ENCODE measurements at regions not wholly inside any gene's neighbourhood (a gene's known extent, or its start where the extent isn't known, plus 50 kb on each side); places are given as distances from the start of the nearest gene placed in this dataset.
"Not testable (repeated sequence)": the region's sequence is repeated elsewhere in the genome, so short reads cannot be mapped to it uniquely, and the experiment has no call there.

DNA sequence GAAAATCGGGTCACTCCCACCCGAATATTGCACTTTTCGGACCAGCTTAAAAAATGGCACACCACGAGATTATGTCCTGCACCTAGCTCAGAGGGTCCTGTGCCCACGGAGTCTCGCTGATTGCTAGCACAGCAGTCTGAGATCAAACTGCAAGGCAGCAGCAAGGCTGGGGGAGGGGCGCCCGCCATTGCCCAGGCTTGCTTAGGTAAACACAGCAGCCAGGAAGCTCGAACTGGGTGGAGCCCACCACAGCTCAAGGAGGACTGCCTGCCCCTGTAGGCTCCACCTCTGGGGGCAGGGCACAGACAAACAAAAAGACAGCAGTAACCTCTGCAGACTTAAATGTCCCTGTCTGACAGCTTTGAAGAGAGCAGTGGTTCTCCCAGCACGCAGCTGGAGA is 405.3 kb downstream of the PTH2R start:
- not testable (repeated sequence) for DNase-seq

DNA sequence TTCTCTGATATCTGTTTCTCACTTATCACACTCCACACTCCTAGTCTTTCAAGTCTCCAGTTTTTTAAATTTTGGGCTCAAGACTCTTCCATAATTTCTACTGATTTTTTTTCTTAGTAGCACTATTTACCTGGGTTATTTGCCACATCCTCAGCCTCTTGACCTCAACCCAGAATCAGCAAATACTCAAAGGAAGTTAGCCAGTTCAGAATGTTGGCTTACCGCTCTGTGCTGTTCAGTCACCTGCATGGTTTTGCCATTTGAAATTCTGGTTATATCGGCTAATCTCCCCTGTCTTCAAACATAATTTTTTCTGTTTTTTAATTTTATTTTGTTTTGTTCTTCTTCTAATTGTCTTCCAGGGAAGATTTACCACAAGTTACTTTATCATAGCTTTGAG is 412.6 kb downstream of the PTH2R start:
- no peak for DNase-seq

DNA sequence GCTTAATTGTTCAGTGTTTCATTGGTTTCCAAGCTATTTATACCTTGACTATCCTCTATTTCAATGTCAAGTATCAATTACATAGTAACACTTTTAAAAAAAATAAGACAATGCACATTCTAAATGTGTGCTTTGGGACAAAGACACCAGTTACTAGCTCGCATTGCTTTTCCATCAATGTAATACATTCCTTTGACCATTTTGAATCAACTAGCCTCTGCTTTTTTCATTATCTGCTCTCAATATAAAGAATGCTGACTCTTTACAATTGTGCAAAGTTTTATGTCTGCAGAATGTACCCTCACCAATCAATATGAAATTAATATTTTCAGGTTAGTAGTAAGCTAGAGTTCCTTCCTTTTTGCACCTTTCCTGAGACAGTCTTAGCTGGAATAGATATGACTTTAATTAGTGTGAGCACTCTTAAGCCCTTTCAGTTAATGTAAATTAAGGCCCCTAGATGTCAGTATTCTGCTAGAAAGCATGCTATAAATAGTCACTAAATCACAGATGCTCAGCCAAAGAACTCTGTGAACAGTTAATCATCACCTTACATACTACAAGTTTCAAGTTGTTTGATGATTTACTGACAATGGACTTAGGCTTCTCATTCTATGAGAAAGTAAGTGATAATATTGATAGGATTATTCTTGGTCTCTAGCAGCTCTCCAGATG is 413.6 kb downstream of the PTH2R start:
- DNase-seq, result no peak

DNA sequence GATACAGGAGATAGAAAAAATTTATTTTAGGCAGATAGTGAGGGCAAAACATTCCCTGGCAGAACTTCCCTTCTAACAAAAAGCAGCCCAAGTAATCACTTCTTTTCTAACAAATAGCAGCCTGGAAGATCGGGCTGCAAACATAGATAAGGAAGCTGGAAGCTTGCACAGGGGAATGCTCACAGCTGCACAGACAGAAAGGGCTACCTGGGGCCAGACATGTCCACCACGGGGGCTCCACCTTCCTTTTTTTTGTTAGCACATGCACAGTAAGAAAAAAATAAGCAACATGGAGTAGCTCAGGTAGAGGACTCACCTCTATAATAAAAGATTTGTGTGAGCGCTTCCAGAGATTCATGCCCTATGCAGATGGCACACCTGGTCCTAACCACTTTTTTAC is 420.5 kb downstream of the PTH2R start:
- no peak for DNase-seq

DNA sequence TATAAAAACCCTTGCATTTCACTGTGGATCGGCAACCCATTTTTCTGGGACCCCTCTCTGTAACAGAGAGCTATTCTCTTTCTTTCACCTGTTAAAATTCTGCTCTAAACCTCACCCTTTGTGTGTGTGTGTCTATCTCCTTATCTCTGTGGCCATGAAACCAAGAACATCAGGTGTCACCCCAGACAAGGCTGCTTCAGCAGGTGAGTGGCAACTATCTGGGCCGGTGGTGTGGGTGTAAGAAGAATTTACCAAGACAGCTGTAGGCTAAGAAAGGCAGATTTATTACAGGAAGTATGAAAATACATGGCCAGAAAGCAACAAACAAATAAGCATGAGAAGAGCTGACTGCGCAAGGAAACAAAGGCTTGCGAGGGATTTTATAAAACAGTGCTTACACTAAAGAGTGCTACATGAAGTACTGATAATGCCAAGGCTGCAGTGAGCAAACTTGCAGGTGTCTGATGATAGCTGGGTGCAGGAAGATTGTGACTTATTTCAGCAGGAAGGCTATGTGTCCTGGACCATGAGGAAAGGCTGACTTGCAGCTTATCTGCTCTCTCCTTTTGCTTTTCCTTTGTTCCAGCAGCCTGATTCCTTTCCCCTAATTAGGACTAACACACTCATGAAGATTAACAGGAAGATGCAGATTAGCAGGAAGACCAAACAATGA is 421.1 kb downstream of the PTH2R start:
- no peak for DNase-seq

DNA sequence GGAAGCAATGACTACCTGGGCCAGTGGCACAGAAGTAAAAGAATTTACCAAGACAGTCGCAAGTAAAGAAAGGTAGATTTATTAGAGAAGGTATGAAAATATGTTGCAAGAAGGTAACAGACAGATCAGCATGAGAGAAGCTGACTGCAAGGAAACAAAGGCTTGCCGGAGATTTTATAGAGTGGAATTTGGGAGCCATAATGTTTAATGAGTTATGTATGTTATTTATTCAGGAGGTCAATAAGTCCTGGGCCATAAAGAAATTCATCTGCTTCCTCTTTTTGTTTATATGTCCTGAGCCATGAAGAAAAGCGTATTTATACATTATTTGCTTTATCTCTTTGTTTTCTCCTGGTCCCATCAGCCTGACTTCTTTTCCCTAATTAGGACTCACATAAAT is 423.6 kb downstream of the PTH2R start:
- no peak for DNase-seq

DNA sequence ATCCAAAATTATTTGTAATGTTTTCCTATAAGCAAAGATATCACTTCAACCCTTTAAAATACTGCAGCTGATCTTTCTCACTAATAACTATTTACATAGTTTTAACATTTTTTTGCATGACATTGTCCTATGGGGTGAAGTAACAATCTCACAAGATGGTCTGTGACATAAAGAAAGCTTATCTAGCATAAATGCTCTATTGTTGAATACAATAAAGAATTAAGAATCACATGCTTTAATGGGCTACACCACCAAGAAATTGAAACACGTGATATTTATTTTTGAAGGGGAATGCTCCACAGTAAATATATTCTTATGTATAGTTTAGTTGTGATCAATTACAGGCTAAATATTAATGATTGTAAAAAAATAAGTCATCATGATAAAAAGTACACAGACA is 441.1 kb downstream of the PTH2R start:
- DNase-seq, result no peak

DNA sequence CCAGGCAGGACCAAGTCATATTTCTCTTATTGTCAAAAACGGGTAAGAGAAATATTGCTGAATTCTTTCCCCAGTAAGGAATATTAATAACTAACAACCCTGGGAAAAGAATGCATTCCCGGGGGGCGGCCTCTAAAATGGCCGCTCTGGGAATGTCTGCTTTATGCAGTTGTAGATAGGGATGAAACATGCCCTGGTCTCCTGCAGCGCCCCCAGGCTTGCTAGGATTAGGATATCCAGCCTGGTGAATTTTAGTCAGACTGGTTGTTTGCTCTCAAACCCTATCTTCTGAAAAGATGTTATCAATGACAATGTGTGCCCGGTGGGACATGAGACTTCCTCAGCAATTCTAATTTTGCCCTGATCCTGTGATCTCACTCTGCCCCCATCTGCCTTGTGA is 448.1 kb downstream of the PTH2R start:
- no peak for DNase-seq

DNA sequence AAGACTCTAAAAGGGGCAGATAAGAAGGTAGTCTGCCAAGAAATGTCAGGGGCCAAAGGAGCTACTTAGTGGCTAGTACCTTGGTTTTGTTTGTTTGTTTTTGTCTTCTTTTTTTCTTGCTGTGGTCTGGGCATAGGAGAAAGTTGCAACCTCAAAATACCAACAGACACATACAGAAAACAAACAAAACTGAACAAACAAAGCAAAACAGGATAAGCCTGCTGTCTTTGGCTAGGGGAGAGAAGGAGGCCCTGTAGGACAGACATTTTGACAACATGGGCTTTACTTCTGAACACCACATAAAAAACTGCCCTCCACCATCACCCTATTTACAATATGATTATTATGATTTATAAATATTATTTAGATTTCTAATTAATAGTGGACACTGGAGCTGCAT is 460.8 kb downstream of the PTH2R start:
- no peak for DNase-seq

DNA sequence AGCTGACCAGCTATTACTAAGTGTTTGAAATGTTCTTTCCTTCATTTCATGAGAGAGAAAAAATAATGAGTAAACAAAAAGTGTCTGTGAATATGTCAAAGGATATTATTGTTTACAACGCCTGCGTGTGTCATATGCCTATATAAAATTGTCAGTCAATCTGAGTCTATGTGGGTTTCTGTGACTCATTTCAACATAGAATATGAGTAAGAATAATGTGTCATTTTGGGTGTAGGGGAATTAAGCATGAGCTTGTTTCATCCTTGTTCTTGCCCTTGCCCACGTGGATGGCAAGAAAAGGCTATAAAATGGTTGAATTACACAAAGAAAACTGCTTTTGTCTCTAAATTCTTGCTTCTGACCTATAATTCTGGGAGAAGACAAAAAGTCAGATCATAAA is 466.0 kb downstream of the PTH2R start:
- no peak for DNase-seq

DNA sequence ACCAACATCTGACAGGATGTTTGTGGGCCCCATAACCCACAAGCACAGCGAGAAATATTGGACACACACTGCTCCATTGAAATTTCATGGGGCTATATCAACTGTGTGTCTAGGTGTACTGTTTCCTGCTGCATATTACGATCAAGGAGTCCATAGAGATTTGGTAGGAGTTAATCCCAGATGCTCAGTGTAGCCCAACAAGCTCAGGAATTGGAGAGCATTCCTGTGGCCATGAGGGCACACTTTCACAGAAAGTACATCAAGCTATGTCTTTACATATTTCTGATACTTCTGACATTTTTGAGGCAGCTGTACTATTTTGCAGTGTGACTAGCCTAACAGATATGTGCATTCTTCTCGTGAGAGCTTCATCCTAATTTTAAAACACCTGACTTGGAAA is 473.1 kb downstream of the PTH2R start:
- DNase-seq, result no peak

DNA sequence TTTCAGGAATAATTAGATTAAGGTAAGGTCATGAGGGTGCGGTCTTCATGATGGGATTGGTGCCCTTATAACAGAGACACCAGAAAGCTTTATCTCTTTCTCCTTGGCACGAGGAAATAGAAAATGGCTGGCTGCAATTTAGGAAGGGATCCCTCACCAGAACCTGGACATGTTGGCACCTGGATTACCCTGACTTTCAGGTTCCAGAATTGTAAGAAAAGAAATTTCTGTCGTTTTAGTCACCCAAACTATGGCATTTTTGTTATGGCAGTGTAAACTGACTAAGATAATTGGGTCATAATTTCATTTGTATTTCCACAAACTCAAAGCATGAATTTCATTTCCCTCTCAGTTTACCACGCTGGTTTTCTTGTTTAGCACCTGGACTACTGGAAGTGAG is 473.6 kb downstream of the PTH2R start:
- DNase-seq, result no peak

DNA sequence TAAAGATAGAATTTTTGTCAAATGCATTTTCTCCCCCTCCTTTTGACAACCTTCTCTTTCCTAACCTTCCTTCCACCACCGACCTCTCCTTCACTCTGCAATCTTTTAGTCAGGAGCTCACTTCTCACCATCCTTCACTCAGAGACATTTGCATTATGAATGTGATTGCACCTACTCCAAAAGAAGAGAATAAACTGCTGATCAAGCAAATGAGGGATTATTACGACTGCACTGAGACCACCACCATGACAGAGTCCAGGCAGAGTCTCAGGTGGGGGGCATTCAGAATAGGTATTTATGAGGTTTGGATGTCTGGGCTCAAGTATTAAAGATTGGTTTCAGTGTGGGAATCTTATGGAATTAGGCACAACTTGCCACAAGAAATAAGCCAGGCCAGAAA is 483.9 kb downstream of the PTH2R start:
- no peak for DNase-seq

DNA sequence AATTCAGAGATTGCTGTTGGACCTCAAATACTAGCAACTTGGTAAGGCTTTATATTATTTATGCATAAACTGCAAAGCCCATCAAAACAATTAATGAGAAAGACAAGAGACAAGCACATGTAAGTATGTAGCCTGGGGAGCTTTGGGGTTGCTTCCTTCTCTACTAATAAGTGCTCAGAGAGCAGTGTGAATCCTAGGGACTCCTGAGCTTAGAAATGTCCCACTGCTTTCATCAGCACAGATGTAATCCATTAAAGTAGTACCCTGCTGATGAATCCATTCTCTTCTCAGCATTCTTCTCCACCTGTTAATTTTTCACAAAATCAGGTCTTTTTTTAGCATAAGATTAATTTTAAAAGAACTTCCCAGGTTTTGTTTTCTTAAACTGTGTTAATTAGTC is 485.6 kb downstream of the PTH2R start:
- DNase-seq, result no peak

DNA sequence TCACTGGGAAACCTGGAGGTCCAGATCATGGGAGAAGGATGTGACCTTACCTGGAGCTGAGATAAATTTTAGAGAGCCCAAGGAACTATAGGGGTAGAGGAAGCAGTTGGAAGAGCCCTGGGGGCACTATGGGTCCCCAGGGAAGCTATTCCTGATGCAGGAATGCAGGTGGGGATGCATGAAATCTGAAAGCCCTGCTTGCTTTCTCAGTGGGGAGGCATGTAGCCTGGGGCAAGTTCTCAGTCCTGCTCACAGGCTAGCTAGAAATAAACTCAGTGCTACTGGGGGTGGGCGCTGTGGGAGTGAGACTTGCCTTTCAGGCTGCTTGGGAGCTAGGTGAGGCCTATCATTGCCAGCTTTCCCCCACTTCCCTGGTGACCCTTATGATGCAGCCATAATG is 499.7 kb downstream of the PTH2R start:
- no peak for DNase-seq

DNA sequence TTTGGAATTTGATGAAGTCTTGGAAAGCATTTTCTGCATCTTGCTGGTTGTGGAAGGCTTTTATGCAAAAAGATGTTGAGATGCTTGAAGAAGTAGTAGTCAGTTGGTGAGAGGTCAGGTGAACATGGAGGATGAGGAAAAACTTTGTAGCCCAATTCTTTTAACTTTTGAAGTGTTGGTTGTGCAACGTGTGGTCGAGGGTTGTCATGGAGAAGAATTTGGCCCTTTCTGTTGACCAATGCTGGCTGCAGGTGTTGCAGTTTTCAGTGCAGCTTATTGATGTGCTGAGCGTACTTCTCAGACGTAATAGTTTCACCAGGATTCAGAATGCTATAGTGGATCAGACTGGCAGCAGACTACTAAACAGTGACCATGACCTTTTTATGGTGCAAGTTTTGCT is 508.4 kb upstream of the MAP2 start:
- no peak for DNase-seq

DNA sequence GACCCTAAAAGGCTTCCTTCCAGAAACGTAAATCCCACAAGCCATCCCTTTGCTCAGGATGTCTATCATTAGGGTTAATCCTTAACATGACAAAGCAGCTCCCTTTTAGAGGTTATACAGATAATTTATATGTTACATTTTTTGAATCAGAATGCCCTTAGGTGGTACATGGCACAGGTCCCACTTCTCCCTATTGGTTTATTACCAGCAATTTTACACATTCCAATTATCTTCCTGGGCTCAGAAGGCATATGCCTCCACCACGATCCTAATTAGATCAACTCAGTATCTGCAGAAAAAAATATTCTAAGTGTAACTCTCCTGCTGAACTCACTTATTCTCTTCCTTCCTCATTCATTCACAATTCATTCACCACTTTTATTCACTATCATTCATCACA is 507.0 kb upstream of the MAP2 start:
- DNase-seq, result no peak

DNA sequence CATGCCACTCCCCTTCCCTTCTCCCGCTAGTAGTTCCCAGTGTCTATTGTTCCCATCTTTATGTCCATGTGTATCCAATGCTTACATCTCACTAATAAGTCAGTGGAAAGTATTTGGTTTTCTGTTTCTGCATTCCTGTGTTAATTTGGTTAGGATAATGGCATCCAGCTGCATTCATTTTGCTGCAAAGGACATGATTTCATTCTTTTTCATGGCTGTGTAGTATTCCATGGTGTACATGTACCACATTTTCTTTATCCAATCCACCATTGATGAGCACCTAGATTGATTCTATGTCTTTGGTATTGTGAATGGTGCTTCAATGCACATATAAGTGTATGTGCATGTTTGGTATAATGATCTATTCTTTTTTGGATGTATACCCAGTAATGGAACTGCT is 502.5 kb upstream of the MAP2 start:
- not testable (repeated sequence) for DNase-seq

DNA sequence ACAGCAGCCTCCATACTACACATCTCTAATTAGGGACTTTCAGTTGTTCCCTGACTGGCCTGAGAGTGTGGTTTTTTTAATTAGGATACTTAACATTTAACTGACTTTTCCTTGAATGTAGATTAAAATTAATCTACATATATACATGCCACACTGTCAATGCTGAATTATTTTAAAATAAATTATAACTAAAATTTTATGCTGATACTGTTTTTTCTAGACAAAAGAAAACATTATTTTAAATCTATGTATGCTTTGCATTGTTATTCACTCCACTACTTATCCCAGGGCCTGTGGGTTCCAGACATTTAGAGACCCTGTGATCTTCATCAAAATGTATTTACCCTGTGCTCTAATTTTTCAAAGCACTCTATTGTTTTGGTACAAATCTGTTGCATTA is 496.0 kb upstream of the MAP2 start:
- no peak for DNase-seq

DNA sequence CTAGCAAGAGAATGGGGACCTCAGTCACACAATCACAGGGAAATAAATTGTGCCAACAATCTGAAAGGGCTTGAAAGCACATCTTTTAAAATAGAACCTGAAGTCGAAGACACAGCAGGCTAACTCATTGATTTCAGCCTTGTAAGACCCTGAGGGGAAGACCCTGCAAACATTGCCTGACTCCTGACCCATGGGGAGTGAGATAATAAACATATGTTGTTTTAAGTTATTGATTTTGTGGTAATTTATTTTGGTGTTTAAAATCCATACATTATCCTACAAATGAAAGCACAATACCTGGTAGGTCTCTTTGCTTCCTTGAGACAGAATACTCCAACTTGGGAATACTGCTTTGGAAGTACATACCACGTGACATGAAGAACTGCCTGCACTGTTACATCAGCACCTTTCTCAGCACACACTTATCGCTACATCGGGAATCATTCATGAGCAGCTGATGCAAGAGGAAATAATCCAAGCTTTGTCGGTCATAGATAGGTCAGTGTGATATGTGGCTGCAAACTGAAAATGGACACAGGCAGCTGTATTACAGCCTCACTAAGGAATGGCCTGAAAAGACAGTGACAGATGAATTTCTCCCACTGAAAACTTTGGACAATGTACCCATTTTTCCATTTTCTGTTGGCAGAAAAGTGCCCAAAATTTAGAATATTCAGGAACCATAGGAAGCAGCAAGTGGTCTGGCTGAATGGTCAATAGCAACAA is 494.5 kb upstream of the MAP2 start:
- DNase-seq, result no peak

DNA sequence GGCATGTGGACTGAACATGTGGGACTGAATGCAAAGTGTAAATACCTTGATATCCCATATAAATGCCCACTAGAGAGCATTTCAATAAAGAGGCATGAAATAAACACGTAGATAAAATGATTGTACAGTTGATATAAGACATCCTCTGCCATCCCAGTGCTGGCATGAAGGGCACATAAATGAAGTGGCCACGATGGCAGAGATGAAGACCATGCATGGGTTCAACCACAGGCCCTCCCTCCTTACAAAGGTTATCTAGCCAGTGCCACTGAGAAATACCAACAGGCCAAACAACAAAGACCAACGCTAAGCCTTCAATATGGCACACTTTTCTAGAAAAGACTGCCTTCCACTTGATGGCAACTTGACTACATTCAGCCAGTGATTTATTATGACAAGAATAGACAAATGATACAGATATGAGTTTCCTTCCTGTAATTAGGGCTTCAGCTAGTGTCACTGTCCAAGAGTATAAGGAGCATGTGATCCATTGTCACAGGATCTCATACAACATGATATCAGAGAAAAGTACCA is 493.9 kb upstream of the MAP2 start:
- no peak for DNase-seq

DNA sequence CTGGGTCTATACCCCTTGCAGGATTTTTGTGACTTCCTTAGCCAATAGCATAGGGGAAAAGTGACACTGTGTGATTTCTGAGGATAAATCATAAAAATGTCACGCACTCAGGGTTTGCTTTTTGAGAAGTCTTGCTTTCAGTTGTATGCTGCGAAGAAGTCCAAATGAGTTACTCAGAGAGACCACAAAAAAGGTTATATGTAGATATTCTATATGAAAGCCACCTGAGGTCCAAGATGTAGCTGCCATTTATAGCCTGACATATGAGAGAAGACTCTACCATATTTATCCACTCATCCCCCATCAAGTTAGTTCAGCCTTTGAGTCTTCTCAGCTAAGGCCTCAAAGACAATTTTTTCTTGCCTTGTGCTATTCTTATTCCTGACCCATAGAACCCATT is 488.3 kb upstream of the MAP2 start:
- no peak for DNase-seq

DNA sequence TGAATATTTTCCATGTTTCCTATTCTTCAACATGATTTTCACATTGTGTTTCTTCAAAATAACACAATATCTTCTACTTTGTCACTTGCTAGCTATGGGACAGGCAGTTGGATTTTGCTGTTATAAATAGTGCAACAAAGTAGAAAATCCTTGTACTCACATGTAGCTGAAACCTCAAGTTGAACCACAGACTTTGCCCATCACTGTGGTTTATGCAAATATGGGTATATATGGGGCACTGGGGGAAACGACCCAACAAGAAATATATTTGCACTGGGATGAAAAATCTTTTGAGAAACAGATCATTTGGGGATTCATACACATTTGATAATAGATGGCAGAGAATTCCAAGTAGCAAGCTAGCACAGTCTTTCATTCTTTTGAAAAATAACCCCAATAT is 486.3 kb upstream of the MAP2 start:
- no peak for DNase-seq

DNA sequence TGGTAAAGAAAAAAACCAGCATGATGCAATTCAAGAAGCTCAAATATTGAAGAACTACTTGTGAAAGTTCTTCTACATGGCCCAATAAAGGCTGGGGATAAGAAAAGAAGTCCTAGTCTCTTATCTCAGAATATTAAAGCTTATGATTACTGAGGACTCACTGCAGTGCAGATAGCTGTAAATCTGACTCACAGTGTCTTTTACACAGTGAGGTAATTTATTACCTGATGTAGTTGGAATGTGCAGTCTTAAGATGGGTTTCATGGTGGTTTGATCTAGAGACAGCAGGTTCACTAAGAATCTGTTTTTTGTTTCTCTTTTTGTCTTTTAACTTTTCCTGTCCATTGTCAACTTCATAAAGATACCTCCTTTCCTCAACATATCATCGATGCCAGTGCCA is 484.0 kb upstream of the MAP2 start:
- no peak for DNase-seq
